A549 (cell line): ENCODE measurements at regions not wholly inside any gene's neighbourhood (a gene's known extent, or its start where the extent isn't known, plus 50 kb on each side); places are given as distances from the start of the nearest gene placed in this dataset.

Source experiments
- ATAC-seq, 2 experiments: fragments of 200-7000 bp in 1 of 2; fragments of >200 bp in 1 of 2; cut with Nextera tagmentation in 1 of 2; cut with Tn5 transposase in 1 of 2; 3 replicates each; pipeline versions ENCODE4 v1.8.0 to v1.9.1; 2018 to 2020; ENCODE audit warnings: mild to moderate bottlenecking in 1 of 2, moderate library complexity in 1 of 2
- CTCF ChIA-PET: fragments of 300-600 bp; sonication (Branson Sonifier 250); formaldehyde crosslinking; extraction: SDS; loops from one replicate; lab custom pipeline; 2021; ENCODE audit warnings: antibody characterized with exemption, inconsistent platforms; lab: Yijun Ruan, JAX
- POLR2A ChIA-PET: fragments of 350-600 bp; formaldehyde crosslinking; extraction: SDS; loops from one replicate; lab custom pipeline; 2021; ENCODE audit warnings: antibody characterized with exemption, inconsistent platforms; lab: Yijun Ruan, JAX
- DNase-seq, 2 experiments: peaks; one replicate each; pipeline versions ENCODE4 v3.0.0 to v3.0.0-alpha.2; 2011 to 2016; ENCODE audit warnings: low read depth in 1 of 2, low spot score in 1 of 2
- FAIRE-seq: peaks from 2 replicates; lab custom pipeline; 2011; peaks lifted over from hg19 to GRCh38; lab: Jason Lieb, UNC
- H3K27ac ChIP-seq, 2 experiments: fragments of >200 bp; sonication (Bioruptor Twin); formaldehyde crosslinking; 3 replicates each; pipeline ENCODE4 v1.5.1; 2016 to 2017
- H3K4me1 ChIP-seq: fragments of >200 bp; sonication (Bioruptor Twin); formaldehyde crosslinking; 3 replicates; pipeline ENCODE4 v1.6.1; 2016
- H3K4me2 ChIP-seq: fragments of >200 bp; sonication (Bioruptor Twin); formaldehyde crosslinking; 3 replicates; pipeline ENCODE4 v1.6.1; 2016
- H3K4me3 ChIP-seq: fragments of >200 bp; sonication (Bioruptor Twin); formaldehyde crosslinking; 3 replicates; pipeline ENCODE4 v1.5.1; 2016
- H3K9me3 ChIP-seq: fragments of >200 bp; sonication (Bioruptor Twin); formaldehyde crosslinking; 3 replicates; pipeline ENCODE4 v1.6.1; 2016
- BHLHE40 ChIP-seq: IDR thresholded peaks from 2 replicates; pipeline ENCODE4 v1.6.1; 2012; ENCODE audit warnings: low read depth, low read length, inconsistent platforms
- CHD4 ChIP-seq: fragments of 200-600 bp; sonication (generic); IDR thresholded peaks from 2 replicates; pipeline ENCODE4 v1.6.1; 2016; ENCODE audit warnings: antibody characterized with exemption, mild to moderate bottlenecking, borderline replicate concordance
- EHMT2 ChIP-seq: fragments of 200-600 bp; sonication (generic); IDR thresholded peaks from 2 replicates; pipeline ENCODE4 v1.6.1; 2016; ENCODE audit warnings: antibody characterized with exemption, low read depth, mild to moderate bottlenecking, moderate library complexity
- EP300 ChIP-seq, 2 experiments: fragments of >200 bp; sonication (Bioruptor Twin); formaldehyde crosslinking; IDR thresholded peaks; 2 replicates in 1 of 2; 3 replicates in 1 of 2; pipeline ENCODE4 v1.6.1; 2016 to 2017
- FOSB ChIP-seq: fragments of 250-450 bp; sonication (Bioruptor Pico); IDR thresholded peaks from 2 replicates; pipeline ENCODE4 v1.5.0; 2020; ENCODE audit warnings: mild to moderate bottlenecking, moderate library complexity
- FOXS1 ChIP-seq: fragments of 250-450 bp; sonication (Bioruptor Pico); IDR thresholded peaks from 2 replicates; pipeline ENCODE4 v1.5.0; 2020; ENCODE audit warnings: mild to moderate bottlenecking, moderate library complexity
- HOXA7 ChIP-seq: fragments of 250-450 bp; sonication (Bioruptor Pico); IDR thresholded peaks from 2 replicates; pipeline ENCODE4 v1.5.0; 2020; ENCODE audit warnings: mild to moderate bottlenecking, moderate library complexity
- KDM5A ChIP-seq: fragments of 200-600 bp; sonication (generic); IDR thresholded peaks from 2 replicates; pipeline ENCODE4 v1.6.1; 2016; ENCODE audit warnings: antibody characterized with exemption, mild to moderate bottlenecking
- MYC ChIP-seq: IDR thresholded peaks from 2 replicates; pipeline ENCODE4 v1.6.1; 2012; ENCODE audit warnings: mild to moderate bottlenecking, inconsistent platforms, low read length, improper control_type of control experiment, borderline replicate concordance
- NFE2L2 ChIP-seq: fragments of 150-350 bp; conservative IDR thresholded peaks from 2 replicates; pipeline ENCODE4 v1.6.1; 2014; ENCODE audit warnings: low read length
- NPAS2 ChIP-seq: fragments of 250-450 bp; sonication (Bioruptor Pico); IDR thresholded peaks from 2 replicates; pipeline ENCODE4 v1.8.0; 2022; ENCODE audit warnings: mild to moderate bottlenecking, moderate library complexity, borderline replicate concordance
- POLR2AphosphoS2 ChIP-seq: conservative IDR thresholded peaks from 2 replicates; pipeline ENCODE4 v1.6.1; 2012; ENCODE audit warnings: low read length, improper control_type of control experiment, inconsistent platforms
- RARB ChIP-seq: fragments of 250-450 bp; sonication (Bioruptor Pico); IDR thresholded peaks from 2 replicates; pipeline ENCODE4 v1.8.0; 2021; ENCODE audit warnings: mild to moderate bottlenecking, moderate library complexity
- RFX5 ChIP-seq: fragments of 450-650 bp; IDR thresholded peaks from 2 replicates; pipeline ENCODE4 v1.7.1; 2014; ENCODE audit warnings: antibody characterized with exemption, mild to moderate bottlenecking, moderate library complexity
- RNF2 ChIP-seq: fragments of 200-600 bp; sonication (generic); IDR thresholded peaks from 2 replicates; pipeline ENCODE4 v1.6.1; 2016; ENCODE audit warnings: low read depth, mild to moderate bottlenecking, antibody characterized with exemption, moderate library complexity, borderline replicate concordance
- SREBF2 ChIP-seq: fragments of 450-650 bp; IDR thresholded peaks from 2 replicates; pipeline ENCODE4 v1.6.1; 2014; ENCODE audit warnings: mild to moderate bottlenecking, moderate library complexity
- TFCP2L1 ChIP-seq: fragments of 250-450 bp; sonication (Bioruptor Pico); IDR thresholded peaks from 2 replicates; pipeline ENCODE4 v1.5.0; 2021; ENCODE audit warnings: mild to moderate bottlenecking
- ZC3H11A ChIP-seq: fragments of 450-650 bp; IDR thresholded peaks from 2 replicates; pipeline ENCODE4 v1.6.1; 2014; ENCODE audit warnings: antibody characterized with exemption, mild to moderate bottlenecking
- ZSCAN20 ChIP-seq: fragments of 250-450 bp; sonication (Bioruptor Pico); IDR thresholded peaks from 2 replicates; pipeline ENCODE4 v1.8.0; 2022; ENCODE audit warnings: mild to moderate bottlenecking, moderate library complexity
- whole genome bisulfite sequencing: methylation state at CpG from one replicate; pipeline ENCODE4 v1.1.6; 2017; ENCODE audit errors: missing lambda C conversion rate; 5-methylcytosine and 5-hydroxymethylcytosine counted together
- TF ChIP-seq, protein P1 (sequence below): fragments of 250-450 bp; sonication (Bioruptor Pico); IDR thresholded peaks from 2 replicates; pipeline ENCODE4 v1.5.0; 2021; ENCODE audit warnings: mild to moderate bottlenecking, moderate library complexity, borderline replicate concordance
- TF ChIP-seq, protein P2 (sequence below): fragments of >200 bp; sonication (Bioruptor Twin); formaldehyde crosslinking; IDR thresholded peaks from 2 replicates; pipeline ENCODE4 v1.6.1; 2016
- TF ChIP-seq, protein P3 (sequence below): IDR thresholded peaks from 2 replicates; pipeline ENCODE4 v1.6.1; 2012
- TF ChIP-seq, protein P4 (sequence below): IDR thresholded peaks from 2 replicates; pipeline ENCODE4 v1.6.1; 2012
- TF ChIP-seq, protein P5 (sequence below): fragments of >200 bp; sonication (Bioruptor Twin); formaldehyde crosslinking; IDR thresholded peaks from 3 replicates; pipeline ENCODE4 v1.5.1; 2016

DNA sequence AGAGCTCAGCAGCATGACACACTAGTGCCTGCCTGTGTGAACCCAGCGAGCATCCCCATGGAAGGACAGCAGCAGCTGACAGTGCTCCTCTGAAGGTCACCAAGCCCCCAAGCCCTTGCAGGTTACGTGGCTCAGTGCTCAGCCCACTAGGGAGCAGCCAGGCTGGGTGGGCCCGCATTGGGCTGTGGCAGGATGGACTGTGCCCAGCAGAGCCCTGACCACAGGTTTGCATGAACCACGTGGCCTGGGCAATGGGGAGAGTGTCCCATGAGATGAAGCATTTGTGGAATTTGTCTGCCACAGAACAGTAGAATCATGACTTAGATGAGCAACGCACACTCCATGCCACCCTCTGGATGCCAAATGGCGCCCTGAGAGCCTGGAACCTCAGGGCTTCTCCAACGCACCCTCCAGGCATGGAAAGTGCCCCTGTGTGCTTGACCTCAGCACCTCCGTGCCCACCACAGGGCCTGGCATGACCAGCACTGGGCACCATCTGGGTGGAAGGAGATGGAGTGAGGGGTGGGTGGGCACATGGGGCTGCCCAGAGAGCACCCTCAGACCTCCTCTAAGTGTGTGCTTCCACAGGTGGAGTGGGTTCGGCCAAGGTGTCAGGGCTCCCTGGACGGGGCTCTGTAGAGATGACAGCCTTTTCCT, 216.1 kb upstream of the RAB6C start:
- TF ChIP-seq POLR2AphosphoS2: no peak
- TF ChIP-seq NFE2L2: no peak
- no peak for TF ChIP-seq TFCP2L1 (CRISPR knock-in tag)
- no peak for TF ChIP-seq EP300 (IDR thresholded peaks at IDR 0.05)
- no peak for TF ChIP-seq RNF2
- TF ChIP-seq, protein P1, sequence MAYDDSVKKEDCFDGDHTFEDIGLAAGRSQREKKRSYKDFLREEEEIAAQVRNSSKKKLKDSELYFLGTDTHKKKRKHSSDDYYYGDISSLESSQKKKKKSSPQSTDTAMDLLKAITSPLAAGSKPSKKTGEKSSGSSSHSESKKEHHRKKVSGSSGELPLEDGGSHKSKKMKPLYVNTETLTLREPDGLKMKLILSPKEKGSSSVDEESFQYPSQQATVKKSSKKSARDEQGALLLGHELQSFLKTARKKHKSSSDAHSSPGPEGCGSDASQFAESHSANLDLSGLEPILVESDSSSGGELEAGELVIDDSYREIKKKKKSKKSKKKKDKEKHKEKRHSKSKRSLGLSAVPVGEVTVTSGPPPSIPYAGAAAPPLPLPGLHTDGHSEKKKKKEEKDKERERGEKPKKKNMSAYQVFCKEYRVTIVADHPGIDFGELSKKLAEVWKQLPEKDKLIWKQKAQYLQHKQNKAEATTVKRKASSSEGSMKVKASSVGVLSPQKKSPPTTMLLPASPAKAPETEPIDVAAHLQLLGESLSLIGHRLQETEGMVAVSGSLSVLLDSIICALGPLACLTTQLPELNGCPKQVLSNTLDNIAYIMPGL (CRISPR knock-in tag): no peak
- TF ChIP-seq FOSB (CRISPR knock-in tag): no peak
- TF ChIP-seq, protein P2, sequence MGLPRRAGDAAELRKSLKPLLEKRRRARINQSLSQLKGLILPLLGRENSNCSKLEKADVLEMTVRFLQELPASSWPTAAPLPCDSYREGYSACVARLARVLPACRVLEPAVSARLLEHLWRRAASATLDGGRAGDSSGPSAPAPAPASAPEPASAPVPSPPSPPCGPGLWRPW: no peak
- no peak for TF ChIP-seq ZSCAN20
- TF ChIP-seq, protein P3, sequence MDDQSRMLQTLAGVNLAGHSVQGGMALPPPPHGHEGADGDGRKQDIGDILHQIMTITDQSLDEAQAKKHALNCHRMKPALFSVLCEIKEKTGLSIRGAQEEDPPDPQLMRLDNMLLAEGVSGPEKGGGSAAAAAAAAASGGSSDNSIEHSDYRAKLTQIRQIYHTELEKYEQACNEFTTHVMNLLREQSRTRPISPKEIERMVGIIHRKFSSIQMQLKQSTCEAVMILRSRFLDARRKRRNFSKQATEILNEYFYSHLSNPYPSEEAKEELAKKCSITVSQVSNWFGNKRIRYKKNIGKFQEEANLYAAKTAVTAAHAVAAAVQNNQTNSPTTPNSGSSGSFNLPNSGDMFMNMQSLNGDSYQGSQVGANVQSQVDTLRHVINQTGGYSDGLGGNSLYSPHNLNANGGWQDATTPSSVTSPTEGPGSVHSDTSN: no peak
- no peak for TF ChIP-seq EHMT2
- no peak for TF ChIP-seq SREBF2
- no peak for TF ChIP-seq FOXS1 (CRISPR knock-in tag)
- TF ChIP-seq HOXA7 (CRISPR knock-in tag): no peak
- TF ChIP-seq, protein P4, sequence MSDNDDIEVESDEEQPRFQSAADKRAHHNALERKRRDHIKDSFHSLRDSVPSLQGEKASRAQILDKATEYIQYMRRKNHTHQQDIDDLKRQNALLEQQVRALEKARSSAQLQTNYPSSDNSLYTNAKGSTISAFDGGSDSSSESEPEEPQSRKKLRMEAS: no peak
- TF ChIP-seq NPAS2: no peak
- TF ChIP-seq RARB (CRISPR knock-in tag): no peak
- TF ChIP-seq ZC3H11A: no peak
- no peak for TF ChIP-seq CHD4
- ChIA-PET POLR2A (no interaction called here), CTCF (no interaction called here)
- no peak overlapping the region for H3K4me3 ChIP-seq
- FAIRE-seq (no peak), DNase-seq (no peak), ATAC-seq (no peak)
- no peaks in the 10 kb centered on the region for H3K4me1 ChIP-seq
- H3K9me3 ChIP-seq: no peaks in the 10 kb centered on the region
- H3K4me2 ChIP-seq: no peak overlapping the region
- WGBS: 4% methylated on average over 5 of the region's 10 CpGs
- H3K27ac ChIP-seq: no peak overlapping the region

DNA sequence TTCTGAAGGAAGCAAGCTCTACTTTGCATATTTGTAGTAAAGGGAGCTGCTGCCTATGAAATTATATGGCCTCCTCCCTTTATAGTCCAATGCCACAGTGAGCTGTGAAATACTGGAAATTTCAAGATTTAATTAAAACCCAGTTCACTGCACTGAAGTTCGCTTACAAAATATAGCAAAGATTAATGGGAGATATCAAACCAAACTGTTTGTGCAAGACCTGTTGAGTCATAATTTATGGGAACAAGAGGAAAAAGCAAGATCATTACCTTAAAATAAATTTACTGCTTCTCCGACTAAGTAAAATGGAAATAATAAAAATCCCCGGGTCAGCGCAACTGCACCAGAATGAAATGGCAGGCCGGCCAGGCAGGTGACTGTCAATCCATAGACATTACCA, 215.5 kb upstream of the RAB6C start:
- no peak for FAIRE-seq
- H3K4me3 ChIP-seq: no peak overlapping the region
- TF ChIP-seq KDM5A (no peak), CHD4 (no peak), MYC (no peak), BHLHE40 (no peak), RFX5 (no peak)
- TF ChIP-seq, protein P5, sequence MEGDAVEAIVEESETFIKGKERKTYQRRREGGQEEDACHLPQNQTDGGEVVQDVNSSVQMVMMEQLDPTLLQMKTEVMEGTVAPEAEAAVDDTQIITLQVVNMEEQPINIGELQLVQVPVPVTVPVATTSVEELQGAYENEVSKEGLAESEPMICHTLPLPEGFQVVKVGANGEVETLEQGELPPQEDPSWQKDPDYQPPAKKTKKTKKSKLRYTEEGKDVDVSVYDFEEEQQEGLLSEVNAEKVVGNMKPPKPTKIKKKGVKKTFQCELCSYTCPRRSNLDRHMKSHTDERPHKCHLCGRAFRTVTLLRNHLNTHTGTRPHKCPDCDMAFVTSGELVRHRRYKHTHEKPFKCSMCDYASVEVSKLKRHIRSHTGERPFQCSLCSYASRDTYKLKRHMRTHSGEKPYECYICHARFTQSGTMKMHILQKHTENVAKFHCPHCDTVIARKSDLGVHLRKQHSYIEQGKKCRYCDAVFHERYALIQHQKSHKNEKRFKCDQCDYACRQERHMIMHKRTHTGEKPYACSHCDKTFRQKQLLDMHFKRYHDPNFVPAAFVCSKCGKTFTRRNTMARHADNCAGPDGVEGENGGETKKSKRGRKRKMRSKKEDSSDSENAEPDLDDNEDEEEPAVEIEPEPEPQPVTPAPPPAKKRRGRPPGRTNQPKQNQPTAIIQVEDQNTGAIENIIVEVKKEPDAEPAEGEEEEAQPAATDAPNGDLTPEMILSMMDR: no peak
- no peak overlapping the region for H3K27ac ChIP-seq
- H3K4me1 ChIP-seq: no peaks in the 10 kb centered on the region
- ATAC-seq: no peak
- WGBS: 73% methylated on average over 5 of the region's 5 CpGs
- ChIA-PET CTCF (no interaction called here), POLR2A (no interaction called here)
- H3K4me2 ChIP-seq: no peak overlapping the region
- no peak for DNase-seq
- H3K9me3 ChIP-seq: no peaks in the 10 kb centered on the region
